ENCODE measurements at regions not wholly inside any gene's neighbourhood (a gene's known extent, or its start where the extent isn't known, plus 50 kb on each side); places are given as distances from the start of the nearest gene placed in this dataset.
A peak's percentile ranks its signal among the peaks of the same experiment; 100 is the strongest.

GRCh38 chr10:81806842-81807241 lies 68.2 kb upstream of the NRG3 start:
- peaks cover 8% of the 10 kb centered on the region for H3K9me3 ChIP-seq (ENCODE audit: severe bottlenecking)
- no peak for DNase-seq
- no peak overlapping the region for H3K4me3 ChIP-seq (ENCODE audit: low read depth, low read length)
- H3K27ac ChIP-seq = no peak overlapping the region
- H3K36me3 ChIP-seq = no peaks in the 10 kb centered on the region
- TF ChIP-seq CTCF (IDR thresholded peaks at IDR 0.05; ENCODE audit: low read depth, low read length) = no peak
- H3K27me3 ChIP-seq (ENCODE audit: insufficient read depth, low read depth, severe bottlenecking) = no peaks in the 10 kb centered on the region

- H3K4me3 ChIP-seq (ENCODE audit: low read depth, low read length) = no peak overlapping the region
- H3K9me3 ChIP-seq (ENCODE audit: severe bottlenecking) = peaks cover 5% of the 10 kb centered on the region
- no peak for DNase-seq
- no peaks in the 10 kb centered on the region for H3K27me3 ChIP-seq (ENCODE audit: insufficient read depth, low read depth, severe bottlenecking)
- no peak for TF ChIP-seq CTCF (IDR thresholded peaks at IDR 0.05; ENCODE audit: low read depth, low read length)
- no peaks in the 10 kb centered on the region for H3K36me3 ChIP-seq
- no peak overlapping the region for H3K27ac ChIP-seq
Observed at GRCh38 chr10:81814842-81815241, 60.2 kb upstream of the NRG3 start.

GRCh38 chr10:81817596-81818170 lies 57.3 kb upstream of the NRG3 start:
- no peaks in the 10 kb centered on the region for H3K36me3 ChIP-seq
- H3K9me3 ChIP-seq (ENCODE audit: severe bottlenecking) = no peaks in the 10 kb centered on the region
- no peak overlapping the region for H3K27ac ChIP-seq
- DNase-seq = no peak
- no peak overlapping the region for H3K4me3 ChIP-seq (ENCODE audit: low read depth, low read length)
- no peaks in the 10 kb centered on the region for H3K27me3 ChIP-seq (ENCODE audit: insufficient read depth, low read depth, severe bottlenecking)
- TF ChIP-seq CTCF (IDR thresholded peaks at IDR 0.05; ENCODE audit: low read depth, low read length) = no peak

GRCh38 chr10:81820418-81820817 lies 54.6 kb upstream of the NRG3 start:
- H3K4me3 ChIP-seq (ENCODE audit: low read depth, low read length) = no peak overlapping the region
- TF ChIP-seq CTCF (IDR thresholded peaks at IDR 0.05; ENCODE audit: low read depth, low read length) = peak; percentile 82
- DNase-seq = no peak
- H3K27me3 ChIP-seq (ENCODE audit: insufficient read depth, low read depth, severe bottlenecking) = no peaks in the 10 kb centered on the region
- H3K9me3 ChIP-seq (ENCODE audit: severe bottlenecking) = no peaks in the 10 kb centered on the region
- no peak overlapping the region for H3K27ac ChIP-seq
- no peaks in the 10 kb centered on the region for H3K36me3 ChIP-seq
